ENCODE measurements at regions not wholly inside any gene's neighbourhood (a gene's known extent, or its start where the extent isn't known, plus 50 kb on each side); places are given as distances from the start of the nearest gene placed in this dataset.
"Not testable (repeated sequence)": the region's sequence is repeated elsewhere in the genome, so short reads cannot be mapped to it uniquely, and the experiment has no call there.

GRCh38 chrX:17986440-17986839, 125.3 kb upstream of the RAI2 start:
- no peaks in the 10 kb centered on the region for H3K9me3 Mint-ChIP-seq (ENCODE audit: low read depth)
- no peaks in the 10 kb centered on the region for H3K4me1 Mint-ChIP-seq (ENCODE audit: low read depth)
- TF ChIP-seq CTCF (IDR thresholded peaks at IDR 0.05) = no peak
- no peaks in the 10 kb centered on the region for H3K36me3 Mint-ChIP-seq (ENCODE audit: low read depth)
- peaks cover 6% of the 10 kb centered on the region for H3K27me3 Mint-ChIP-seq (ENCODE audit: low read depth)
- no peak overlapping the region for H3K27ac Mint-ChIP-seq (ENCODE audit: unreplicated experiment)
- no peak overlapping the region for H3K4me3 Mint-ChIP-seq (ENCODE audit: unreplicated experiment)
- DNase-seq (ENCODE audit: low spot score) = no peak

- Mint-ChIP-seq H3K27me3 (ENCODE audit: low read depth) (peaks cover 2% of the 10 kb centered on the region), H3K9me3 (ENCODE audit: low read depth) (peaks cover under 1% of the 10 kb centered on the region), H3K27ac (ENCODE audit: unreplicated experiment) (no peak overlapping the region), H3K4me1 (ENCODE audit: low read depth) (no peaks in the 10 kb centered on the region), H3K4me3 (ENCODE audit: unreplicated experiment) (no peak overlapping the region), H3K36me3 (ENCODE audit: low read depth) (no peaks in the 10 kb centered on the region)
- no peak for DNase-seq (ENCODE audit: low spot score)
- TF ChIP-seq CTCF (IDR thresholded peaks at IDR 0.05) = no peak
Measured at GRCh38 chrX:17984415-17984814, 123.3 kb upstream of the RAI2 start.

DNA sequence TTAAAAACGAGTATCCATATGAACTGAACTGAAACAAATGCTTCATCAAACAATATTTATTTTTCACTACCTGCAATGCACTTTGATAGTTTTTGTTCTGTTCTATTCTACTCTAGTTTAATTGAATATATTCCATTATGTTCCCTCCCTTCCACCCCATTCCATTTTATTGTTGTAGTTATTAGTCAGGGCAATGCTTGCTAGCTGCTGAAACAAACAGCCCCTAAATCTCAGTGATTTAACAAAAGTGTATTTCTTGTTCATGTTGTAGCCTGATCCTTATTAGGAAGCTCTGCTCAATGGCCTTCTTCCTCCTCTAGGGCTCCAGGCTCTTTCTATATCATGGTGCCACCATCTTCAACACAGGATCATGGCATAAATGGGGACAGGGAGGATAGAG, 122.3 kb upstream of the RAI2 start:
- H3K36me3 Mint-ChIP-seq (ENCODE audit: low read depth) = no peaks in the 10 kb centered on the region
- no peak overlapping the region for H3K4me3 Mint-ChIP-seq (ENCODE audit: unreplicated experiment)
- H3K27me3 Mint-ChIP-seq (ENCODE audit: low read depth) = peaks cover 2% of the 10 kb centered on the region
- no peak for DNase-seq (ENCODE audit: low spot score)
- no peak for TF ChIP-seq CTCF (IDR thresholded peaks at IDR 0.05)
- H3K9me3 Mint-ChIP-seq (ENCODE audit: low read depth) = peaks cover 5% of the 10 kb centered on the region
- H3K4me1 Mint-ChIP-seq (ENCODE audit: low read depth) = no peaks in the 10 kb centered on the region
- no peak overlapping the region for H3K27ac Mint-ChIP-seq (ENCODE audit: unreplicated experiment)

GRCh38 chrX:17977696-17978095, 116.6 kb upstream of the RAI2 start:
- DNase-seq (ENCODE audit: low spot score) = no peak
- no peak for TF ChIP-seq CTCF (IDR thresholded peaks at IDR 0.05)
- no peaks in the 10 kb centered on the region for H3K36me3 Mint-ChIP-seq (ENCODE audit: low read depth)
- no peak overlapping the region for H3K27ac Mint-ChIP-seq (ENCODE audit: unreplicated experiment)
- H3K27me3 Mint-ChIP-seq (ENCODE audit: low read depth) = no peaks in the 10 kb centered on the region
- H3K9me3 Mint-ChIP-seq (ENCODE audit: low read depth) = peaks cover 11% of the 10 kb centered on the region
- no peaks in the 10 kb centered on the region for H3K4me1 Mint-ChIP-seq (ENCODE audit: low read depth)
- no peak overlapping the region for H3K4me3 Mint-ChIP-seq (ENCODE audit: unreplicated experiment)

GRCh38 chrX:17976955-17977354, 115.9 kb upstream of the RAI2 start:
- DNase-seq (ENCODE audit: low spot score) = no peak
- no peak overlapping the region for H3K27ac Mint-ChIP-seq (ENCODE audit: unreplicated experiment)
- TF ChIP-seq CTCF (IDR thresholded peaks at IDR 0.05) = no peak
- H3K9me3 Mint-ChIP-seq (ENCODE audit: low read depth) = peaks cover 11% of the 10 kb centered on the region
- H3K27me3 Mint-ChIP-seq (ENCODE audit: low read depth) = no peaks in the 10 kb centered on the region
- H3K4me3 Mint-ChIP-seq (ENCODE audit: unreplicated experiment) = no peak overlapping the region
- H3K36me3 Mint-ChIP-seq (ENCODE audit: low read depth) = no peaks in the 10 kb centered on the region
- no peaks in the 10 kb centered on the region for H3K4me1 Mint-ChIP-seq (ENCODE audit: low read depth)

DNA sequence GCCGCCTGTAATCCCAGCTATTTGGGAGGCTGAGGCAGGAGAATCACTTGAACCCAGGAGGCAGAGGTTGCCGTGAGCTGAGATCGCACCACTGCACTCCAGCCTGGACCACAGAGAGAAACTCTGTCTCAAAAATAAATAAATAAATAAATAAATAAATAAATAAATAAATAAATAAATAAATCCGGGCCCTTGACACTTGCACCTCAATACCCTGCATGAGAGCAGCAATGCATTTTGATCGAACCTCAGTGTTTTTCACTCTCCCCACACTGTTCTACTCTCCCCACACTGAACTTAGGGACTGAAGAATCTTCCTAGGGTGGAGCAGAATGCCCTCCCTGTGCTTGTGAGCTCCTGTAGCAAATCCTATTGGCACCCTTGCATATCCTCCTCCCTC, 114.3 kb upstream of the RAI2 start:
- H3K4me3 Mint-ChIP-seq (ENCODE audit: unreplicated experiment); H3K27ac Mint-ChIP-seq (ENCODE audit: unreplicated experiment); H3K4me1 Mint-ChIP-seq (ENCODE audit: low read depth); DNase-seq (ENCODE audit: low spot score); H3K27me3 Mint-ChIP-seq (ENCODE audit: low read depth); H3K36me3 Mint-ChIP-seq (ENCODE audit: low read depth): not testable (repeated sequence)
- H3K9me3 Mint-ChIP-seq (ENCODE audit: low read depth) = peaks cover 11% of the 10 kb centered on the region
